Ishikawa (cell line): ENCODE measurements at regions not wholly inside any gene's neighbourhood (a gene's known extent, or its start where the extent isn't known, plus 50 kb on each side); places are given as distances from the start of the nearest gene placed in this dataset.

ENCODE experiments used
- CEBPB ChIP-seq: IDR thresholded peaks from 2 replicates; pipeline ENCODE4 v1.6.1; 2012
- CREB1 ChIP-seq: IDR thresholded peaks from 2 replicates; pipeline ENCODE4 v1.6.1; 2012; ENCODE audit warnings: low read depth
- EGR1 ChIP-seq: IDR thresholded peaks from 2 replicates; pipeline ENCODE4 v1.6.1; 2012
- EP300 ChIP-seq: IDR thresholded peaks from 2 replicates; pipeline ENCODE4 v1.6.1; 2012; ENCODE audit warnings: borderline replicate concordance
- FOXM1 ChIP-seq: IDR thresholded peaks from 2 replicates; pipeline ENCODE4 v1.6.1; 2012; ENCODE audit warnings: low read depth, borderline replicate concordance
- NFIC ChIP-seq: IDR thresholded peaks from 2 replicates; pipeline ENCODE4 v1.6.1; 2012
- RAD21 ChIP-seq: IDR thresholded peaks from 2 replicates; pipeline ENCODE4 v1.6.1; 2012; ENCODE audit warnings: low read depth
- TAF1 ChIP-seq: IDR thresholded peaks from 2 replicates; pipeline ENCODE4 v1.6.1; 2012; ENCODE audit warnings: low read depth, mild to moderate bottlenecking
- TCF12 ChIP-seq: IDR thresholded peaks from 2 replicates; pipeline ENCODE4 v1.6.1; 2012; ENCODE audit warnings: low read depth
- TEAD4 ChIP-seq: IDR thresholded peaks from 2 replicates; pipeline ENCODE4 v1.6.1; 2012
- USF1 ChIP-seq: IDR thresholded peaks from 2 replicates; pipeline ENCODE4 v1.6.1; 2012
- YY1 ChIP-seq: IDR thresholded peaks from 2 replicates; pipeline ENCODE4 v1.6.1; 2012; ENCODE audit warnings: low read depth
- ZBTB7A ChIP-seq: IDR thresholded peaks from 2 replicates; pipeline ENCODE4 v1.6.1; 2012; ENCODE audit warnings: low read depth
- TF ChIP-seq, protein P1 (sequence below): IDR thresholded peaks from 2 replicates; pipeline ENCODE4 v1.6.1; 2012; ENCODE audit warnings: low read depth, mild to moderate bottlenecking
- TF ChIP-seq, protein P2 (sequence below): IDR thresholded peaks from 2 replicates; pipeline ENCODE4 v1.6.1; 2012

DNA sequence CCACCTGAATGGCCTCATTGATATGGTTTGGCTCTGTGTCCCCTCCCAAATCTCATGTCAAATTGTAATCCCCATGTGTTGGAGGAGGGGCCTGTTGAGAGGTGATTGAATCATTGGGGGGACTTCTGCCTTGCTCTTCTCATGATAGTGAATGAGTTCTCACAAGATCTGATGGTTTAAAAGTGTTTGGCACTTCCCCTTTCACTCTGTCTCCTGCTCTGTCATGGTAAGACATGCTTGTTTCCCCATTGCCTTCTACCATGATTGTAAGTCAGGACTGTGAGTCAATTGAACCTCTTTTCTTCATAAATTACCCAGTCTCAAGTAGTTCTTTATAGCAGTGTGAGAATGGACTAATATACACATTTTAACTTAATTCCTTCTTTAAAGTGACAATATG is 146.8 kb upstream of the KCNJ3 start:
- TF ChIP-seq EGR1 (no peak), CREB1 (no peak), RAD21 (no peak), EP300 (no peak), TCF12 (no peak), USF1 (no peak), FOXM1 (no peak), YY1 (no peak)
- TF ChIP-seq, protein P1, sequence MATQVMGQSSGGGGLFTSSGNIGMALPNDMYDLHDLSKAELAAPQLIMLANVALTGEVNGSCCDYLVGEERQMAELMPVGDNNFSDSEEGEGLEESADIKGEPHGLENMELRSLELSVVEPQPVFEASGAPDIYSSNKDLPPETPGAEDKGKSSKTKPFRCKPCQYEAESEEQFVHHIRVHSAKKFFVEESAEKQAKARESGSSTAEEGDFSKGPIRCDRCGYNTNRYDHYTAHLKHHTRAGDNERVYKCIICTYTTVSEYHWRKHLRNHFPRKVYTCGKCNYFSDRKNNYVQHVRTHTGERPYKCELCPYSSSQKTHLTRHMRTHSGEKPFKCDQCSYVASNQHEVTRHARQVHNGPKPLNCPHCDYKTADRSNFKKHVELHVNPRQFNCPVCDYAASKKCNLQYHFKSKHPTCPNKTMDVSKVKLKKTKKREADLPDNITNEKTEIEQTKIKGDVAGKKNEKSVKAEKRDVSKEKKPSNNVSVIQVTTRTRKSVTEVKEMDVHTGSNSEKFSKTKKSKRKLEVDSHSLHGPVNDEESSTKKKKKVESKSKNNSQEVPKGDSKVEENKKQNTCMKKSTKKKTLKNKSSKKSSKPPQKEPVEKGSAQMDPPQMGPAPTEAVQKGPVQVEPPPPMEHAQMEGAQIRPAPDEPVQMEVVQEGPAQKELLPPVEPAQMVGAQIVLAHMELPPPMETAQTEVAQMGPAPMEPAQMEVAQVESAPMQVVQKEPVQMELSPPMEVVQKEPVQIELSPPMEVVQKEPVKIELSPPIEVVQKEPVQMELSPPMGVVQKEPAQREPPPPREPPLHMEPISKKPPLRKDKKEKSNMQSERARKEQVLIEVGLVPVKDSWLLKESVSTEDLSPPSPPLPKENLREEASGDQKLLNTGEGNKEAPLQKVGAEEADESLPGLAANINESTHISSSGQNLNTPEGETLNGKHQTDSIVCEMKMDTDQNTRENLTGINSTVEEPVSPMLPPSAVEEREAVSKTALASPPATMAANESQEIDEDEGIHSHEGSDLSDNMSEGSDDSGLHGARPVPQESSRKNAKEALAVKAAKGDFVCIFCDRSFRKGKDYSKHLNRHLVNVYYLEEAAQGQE: no peak

- TF ChIP-seq, protein P1: no peak
- TF ChIP-seq TAF1 (no peak), YY1 (no peak), FOXM1 (no peak), EP300 (no peak), ZBTB7A (no peak), TCF12 (no peak), EGR1 (no peak), RAD21 (no peak)
These were observed 144.4 kb upstream of the KCNJ3 start for GRCh38 chr2:154554046-154554445.

DNA sequence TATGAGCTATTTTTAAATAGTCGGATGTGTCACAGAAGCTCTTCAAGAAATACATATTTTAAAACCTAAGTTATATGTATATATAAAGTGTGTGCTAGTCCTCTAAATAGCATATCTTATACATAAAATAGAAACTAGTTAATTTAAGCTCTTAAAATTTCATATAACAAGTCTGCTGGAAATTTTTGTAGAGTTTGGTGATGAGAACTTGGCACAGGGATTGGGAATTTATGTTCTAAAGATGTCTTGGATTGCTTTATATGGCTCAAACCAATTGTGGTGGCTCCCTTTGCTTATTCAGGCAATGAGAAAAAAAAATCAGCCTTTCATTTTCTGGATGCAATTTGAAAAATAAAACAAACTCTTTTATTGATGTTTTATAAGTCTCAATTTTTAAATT is 142.8 kb upstream of the KCNJ3 start:
- TF ChIP-seq TEAD4 (no peak), CEBPB (no peak), RAD21 (no peak), NFIC (no peak), ZBTB7A (no peak), EP300 (no peak), CREB1 (no peak), TCF12 (no peak), USF1 (no peak), TAF1 (no peak)
- TF ChIP-seq, protein P2, sequence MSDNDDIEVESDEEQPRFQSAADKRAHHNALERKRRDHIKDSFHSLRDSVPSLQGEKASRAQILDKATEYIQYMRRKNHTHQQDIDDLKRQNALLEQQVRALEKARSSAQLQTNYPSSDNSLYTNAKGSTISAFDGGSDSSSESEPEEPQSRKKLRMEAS: no peak
- TF ChIP-seq, protein P1: no peak

GRCh38 chr2:154556146-154556545 is 142.3 kb upstream of the KCNJ3 start:
- TF ChIP-seq FOXM1: no peak
- no peak for TF ChIP-seq NFIC

DNA sequence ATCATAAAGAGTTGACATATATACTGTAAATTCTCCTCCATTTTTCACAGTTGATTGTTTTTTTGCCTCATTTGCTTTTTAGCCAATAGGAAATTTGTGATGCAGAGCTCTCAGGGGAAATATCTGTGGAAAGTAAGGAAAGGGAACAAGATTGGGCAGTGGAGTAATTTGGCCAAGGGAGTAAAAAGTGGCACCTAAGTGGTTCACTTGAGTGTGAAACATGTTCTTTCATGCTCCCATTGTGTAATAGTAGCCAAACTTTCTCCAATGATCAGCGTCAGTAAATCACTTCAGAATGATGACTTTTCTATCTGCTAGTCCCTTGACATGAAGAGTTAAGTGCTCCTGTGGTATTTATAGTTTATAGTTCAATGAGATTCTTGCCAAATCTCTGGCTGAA is 141.9 kb upstream of the KCNJ3 start:
- TF ChIP-seq EGR1 (no peak), CREB1 (no peak)

GRCh38 chr2:154557906-154558305 is 140.6 kb upstream of the KCNJ3 start:
- TF ChIP-seq NFIC (peak; percentile 27; the same call in 1 of the 2 replicates), ZBTB7A (no peak)
